ENCODE measurements at regions not wholly inside any gene's neighbourhood (a gene's known extent, or its start where the extent isn't known, plus 50 kb on each side); places are given as distances from the start of the nearest gene placed in this dataset.
"Not testable (repeated sequence)": the region's sequence is repeated elsewhere in the genome, so short reads cannot be mapped to it uniquely, and the experiment has no call there.

GRCh38 chr2:49732924-49733323, 578.6 kb upstream of the FSHR start:
- TF ChIP-seq POLR2A, CTCF (IDR thresholded peaks at IDR 0.05): not testable (repeated sequence)

Measured in thyroid gland (tissue), 4 donors.